ENCODE measurements at regions not wholly inside any gene's neighbourhood (a gene's known extent, or its start where the extent isn't known, plus 50 kb on each side); places are given as distances from the start of the nearest gene placed in this dataset.
A peak's percentile ranks its signal among the peaks of the same experiment; 100 is the strongest.
"Not testable (repeated sequence)": the region's sequence is repeated elsewhere in the genome, so short reads cannot be mapped to it uniquely, and the experiment has no call there.

- H3K36me3 ChIP-seq (ENCODE audit: control insufficient read depth, insufficient read depth, low read length); H2AK9ac ChIP-seq (replicated peaks; ENCODE audit: low read depth, low read length, poor library complexity); H4K8ac ChIP-seq (ENCODE audit: low read depth in 2 of 2, low read length in 2 of 2); POLR2A ChIA-PET (ENCODE audit: unreplicated experiment); dilution Hi-C loops (cut with HindIII; ENCODE audit: low sequenced_read_pairs, unreplicated experiment); H4K91ac ChIP-seq (ENCODE audit: insufficient read depth, low read depth, low read length); H3K18ac ChIP-seq (ENCODE audit: low read depth, low read length); H3K27ac ChIP-seq (ENCODE audit: insufficient read depth, low read length); H2AFZ ChIP-seq (replicated peaks; ENCODE audit: low read length, poor library complexity); H3K4me2 ChIP-seq (ENCODE audit: low read depth, low read length); H2BK20ac ChIP-seq (ENCODE audit: low read depth, low read length); H3K9me1 ChIP-seq (ENCODE audit: insufficient read depth, low read length); H2BK15ac ChIP-seq (ENCODE audit: low read depth, low read length); H3K27me3 ChIP-seq (ENCODE audit: control insufficient read depth, insufficient read depth, low read length); H3K56ac ChIP-seq (ENCODE audit: extremely low read depth, insufficient read depth, low read length); H2AK5ac ChIP-seq (ENCODE audit: low read depth, low read length); ATAC-seq (ENCODE audit: low read depth); in situ Hi-C loops (cut with MboI; ENCODE audit: low sequenced_read_pairs); H4K5ac ChIP-seq (ENCODE audit: low read depth, low read length); H3K4me3 ChIP-seq (ENCODE audit: insufficient read depth, low read depth, low read length); BruUV-seq (replicated peaks); H3K4ac ChIP-seq (ENCODE audit: low read depth, low read length); H3K14ac ChIP-seq (replicated peaks; ENCODE audit: low read depth, low read length); intact Hi-C loops (cut with micrococcal nuclease); H3K23ac ChIP-seq (ENCODE audit: low read depth, low read length); H3K9me3 ChIP-seq (ENCODE audit: control insufficient read depth, insufficient read depth, low read length); H3K4me1 ChIP-seq (ENCODE audit: control insufficient read depth, insufficient read depth, low read length); H2BK120ac ChIP-seq (ENCODE audit: low read depth, low read length); H2BK5ac ChIP-seq (ENCODE audit: low read depth, low read length, poor library complexity, severe bottlenecking); H3K9ac ChIP-seq (ENCODE audit: low read depth, low read length); CTCF ChIA-PET: not testable (repeated sequence)
- DNase-seq: peak; percentile 60
- TF ChIP-seq CEBPB (IDR thresholded peaks at IDR 0.05; ENCODE audit: low read depth, low read length): peak; percentile 75
- Histone ChIP-seq H4K20me1 (ENCODE audit: insufficient read depth, low read length) (peaks cover 19% of the 10 kb centered on the region), H3K79me1 (ENCODE audit: low read depth in 1 of 2, low read length in 2 of 2) (peaks cover 0 to 13% of the 10 kb centered on the region in 2 experiments; a peak in 3 of 4 replicates)
- no CpG with 5 or more reads among the region's 3 CpGs for WGBS, 2 experiments (ENCODE audit: extremely low coverage in 2 of 2, insufficient read length in 1 of 2)
These were observed 56.2 kb upstream of the CCN1 start for GRCh38 chr1:85524281-85524886.

All from IMR-90 (cell line).